Parathyroid adenoma (tissue), 2 donors: ENCODE measurements at regions not wholly inside any gene's neighbourhood (a gene's known extent, or its start where the extent isn't known, plus 50 kb on each side); places are given as distances from the start of the nearest gene placed in this dataset.
A peak's percentile ranks its signal among the peaks of the same experiment; 100 is the strongest.

Experiments
- H2AFZ ChIP-seq: fragments of 300-600 bp; sonication (generic); one replicate; pipeline ENCODE4 v1.7.0; 2017; ENCODE audit warnings: antibody characterized with exemption, mild to moderate bottlenecking
- H3K27ac ChIP-seq: fragments of 300-600 bp; sonication (generic); one replicate; pipeline ENCODE4 v1.7.0; 2017
- H3K27me3 ChIP-seq: fragments of 300-600 bp; sonication (generic); one replicate; pipeline ENCODE4 v1.7.0; 2017; ENCODE audit warnings: low read length; ENCODE audit not compliant: control insufficient read depth, insufficient read depth
- H3K36me3 ChIP-seq: fragments of 300-600 bp; sonication (generic); one replicate; pipeline ENCODE4 v1.7.0; 2017; ENCODE audit warnings: low read length; ENCODE audit not compliant: control insufficient read depth, insufficient read depth
- H3K4me1 ChIP-seq: fragments of 300-600 bp; sonication (generic); one replicate; pipeline ENCODE4 v1.7.0; 2017; ENCODE audit warnings: control low read depth
- H3K4me2 ChIP-seq: fragments of 300-600 bp; sonication (generic); one replicate; pipeline ENCODE4 v1.7.0; 2017; ENCODE audit warnings: low read length
- H3K4me3 ChIP-seq: fragments of 300-600 bp; sonication (generic); one replicate; pipeline ENCODE4 v1.7.0; 2017; ENCODE audit warnings: low read depth, low read length
- H3K79me2 ChIP-seq: fragments of 300-600 bp; sonication (generic); one replicate; pipeline ENCODE4 v1.7.0; 2017; ENCODE audit warnings: control low read depth
- H3K9ac ChIP-seq: fragments of 300-600 bp; sonication (generic); one replicate; pipeline ENCODE4 v1.7.0; 2017; ENCODE audit warnings: mild to moderate bottlenecking
- H3K9me3 ChIP-seq: fragments of 300-600 bp; sonication (generic); one replicate; pipeline ENCODE4 v1.7.0; 2017; ENCODE audit warnings: low read length; ENCODE audit not compliant: control insufficient read depth
- TF ChIP-seq, protein P1 (sequence below): fragments of 300-600 bp; sonication (generic); IDR thresholded peaks from one replicate; pipeline ENCODE4 v1.7.0; 2017; ENCODE audit warnings: antibody characterized with exemption, mild to moderate bottlenecking
- donor health status: primary hyperparathyroidism.

DNA sequence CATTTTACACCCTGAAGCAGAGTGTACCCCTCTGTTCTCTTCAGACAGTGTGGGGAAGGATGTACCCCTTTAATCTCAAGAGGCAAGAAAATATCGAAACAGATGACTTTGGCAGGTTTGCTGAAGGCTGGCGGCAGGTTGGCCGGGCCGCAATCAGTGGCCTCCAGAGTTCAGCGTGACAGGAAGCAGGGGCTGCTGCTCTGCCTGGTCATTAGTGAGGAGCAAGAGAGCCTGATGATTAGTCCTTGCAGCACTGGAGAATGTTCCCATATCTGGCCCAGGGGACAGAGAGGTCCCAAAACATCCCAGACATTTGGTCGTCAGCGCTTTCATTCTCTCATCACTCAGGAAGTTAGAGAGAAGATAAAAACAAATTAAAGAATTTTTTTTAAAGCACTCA, 352.8 kb downstream of the SPRY1 start:
- no peaks in the 10 kb centered on the region for H3K36me3 ChIP-seq
- H3K9me3 ChIP-seq, result no peaks in the 10 kb centered on the region
- H3K4me1 ChIP-seq, result no peaks in the 10 kb centered on the region
- H3K27me3 ChIP-seq, result no peaks in the 10 kb centered on the region
- no peak overlapping the region for H3K4me3 ChIP-seq
- H2AFZ ChIP-seq, result no peak overlapping the region
- peak overlapping the region; percentile 29 for H3K27ac ChIP-seq
- TF ChIP-seq, protein P1, sequence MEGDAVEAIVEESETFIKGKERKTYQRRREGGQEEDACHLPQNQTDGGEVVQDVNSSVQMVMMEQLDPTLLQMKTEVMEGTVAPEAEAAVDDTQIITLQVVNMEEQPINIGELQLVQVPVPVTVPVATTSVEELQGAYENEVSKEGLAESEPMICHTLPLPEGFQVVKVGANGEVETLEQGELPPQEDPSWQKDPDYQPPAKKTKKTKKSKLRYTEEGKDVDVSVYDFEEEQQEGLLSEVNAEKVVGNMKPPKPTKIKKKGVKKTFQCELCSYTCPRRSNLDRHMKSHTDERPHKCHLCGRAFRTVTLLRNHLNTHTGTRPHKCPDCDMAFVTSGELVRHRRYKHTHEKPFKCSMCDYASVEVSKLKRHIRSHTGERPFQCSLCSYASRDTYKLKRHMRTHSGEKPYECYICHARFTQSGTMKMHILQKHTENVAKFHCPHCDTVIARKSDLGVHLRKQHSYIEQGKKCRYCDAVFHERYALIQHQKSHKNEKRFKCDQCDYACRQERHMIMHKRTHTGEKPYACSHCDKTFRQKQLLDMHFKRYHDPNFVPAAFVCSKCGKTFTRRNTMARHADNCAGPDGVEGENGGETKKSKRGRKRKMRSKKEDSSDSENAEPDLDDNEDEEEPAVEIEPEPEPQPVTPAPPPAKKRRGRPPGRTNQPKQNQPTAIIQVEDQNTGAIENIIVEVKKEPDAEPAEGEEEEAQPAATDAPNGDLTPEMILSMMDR, result no peak
- no peak overlapping the region for H3K9ac ChIP-seq
- H3K79me2 ChIP-seq, result no peaks in the 10 kb centered on the region
- no peak overlapping the region for H3K4me2 ChIP-seq

DNA sequence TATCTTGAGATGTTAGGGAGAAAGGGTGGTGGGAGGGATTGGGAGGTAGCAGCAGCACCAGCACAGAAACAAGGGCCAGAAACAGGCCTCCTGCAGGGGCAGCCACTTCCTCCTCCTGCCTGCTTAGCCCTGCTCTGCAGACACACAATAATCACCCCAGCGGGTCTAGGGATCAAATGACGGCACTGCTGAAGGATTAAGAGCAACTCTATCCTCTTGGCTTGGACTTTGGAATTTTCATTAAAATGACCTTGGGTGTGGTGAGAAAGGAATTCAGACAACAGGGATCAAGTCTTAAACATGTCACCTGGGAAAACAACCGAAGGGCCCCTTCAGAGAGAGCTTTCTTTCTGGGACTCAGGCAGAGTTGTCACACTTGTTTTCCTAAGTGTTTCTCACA, 353.4 kb downstream of the SPRY1 start:
- H3K27me3 ChIP-seq, result no peaks in the 10 kb centered on the region
- H3K4me3 ChIP-seq, result no peak overlapping the region
- no peaks in the 10 kb centered on the region for H3K36me3 ChIP-seq
- TF ChIP-seq, protein P1, result no peak
- H3K9ac ChIP-seq, result no peak overlapping the region
- H3K9me3 ChIP-seq, result no peaks in the 10 kb centered on the region
- H3K4me1 ChIP-seq, result no peaks in the 10 kb centered on the region
- no peaks in the 10 kb centered on the region for H3K79me2 ChIP-seq
- no peak overlapping the region for H3K27ac ChIP-seq
- no peak overlapping the region for H3K4me2 ChIP-seq
- no peak overlapping the region for H2AFZ ChIP-seq

DNA sequence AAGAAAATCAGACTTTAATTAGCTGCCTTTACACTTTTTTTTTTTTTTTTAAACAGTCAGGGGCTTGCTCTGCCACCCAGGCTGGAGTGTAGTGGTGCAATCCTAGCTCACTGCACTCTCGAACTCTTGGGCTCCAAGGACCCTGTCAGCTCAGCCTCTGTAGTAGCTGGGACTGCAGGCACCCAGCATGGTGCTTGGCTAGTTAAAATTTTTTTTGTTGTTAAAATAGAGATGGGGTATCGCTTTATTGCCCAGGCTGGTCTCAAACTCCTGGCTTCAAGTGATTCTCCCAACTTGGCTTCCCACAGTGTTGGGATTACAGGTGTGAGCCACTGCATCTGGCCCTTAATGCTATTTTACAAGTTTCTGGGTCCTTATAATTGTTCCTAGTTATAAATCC, 359.1 kb downstream of the SPRY1 start:
- no peak overlapping the region for H3K4me2 ChIP-seq
- H3K4me3 ChIP-seq, result no peak overlapping the region
- no peaks in the 10 kb centered on the region for H3K9me3 ChIP-seq
- H3K4me1 ChIP-seq, result no peaks in the 10 kb centered on the region
- H3K27me3 ChIP-seq, result no peaks in the 10 kb centered on the region
- TF ChIP-seq, protein P1, result no peak
- no peak overlapping the region for H3K27ac ChIP-seq
- no peaks in the 10 kb centered on the region for H3K36me3 ChIP-seq
- H2AFZ ChIP-seq, result no peak overlapping the region
- no peak overlapping the region for H3K9ac ChIP-seq
- no peaks in the 10 kb centered on the region for H3K79me2 ChIP-seq

DNA sequence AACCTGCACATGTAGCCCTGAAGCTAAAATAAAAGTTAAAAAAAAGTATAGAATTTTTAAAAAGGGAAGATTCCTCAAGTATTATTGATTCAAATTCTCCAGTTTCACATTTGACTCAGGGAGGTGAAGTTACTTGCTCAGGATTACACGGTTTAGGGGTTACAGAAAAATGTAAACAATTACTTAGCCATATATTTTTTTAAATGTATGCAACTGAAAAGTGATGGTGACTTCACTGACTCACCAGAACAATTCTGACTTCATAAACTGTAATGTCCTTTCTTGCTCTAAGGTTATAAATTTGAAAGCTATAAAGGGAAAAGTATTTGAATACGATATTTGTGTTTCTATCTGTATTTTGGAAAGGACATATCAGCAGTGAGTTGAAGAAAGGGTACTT, 371.2 kb downstream of the SPRY1 start:
- Histone ChIP-seq H3K9me3 (no peaks in the 10 kb centered on the region), H3K4me2 (no peak overlapping the region), H3K27ac (no peak overlapping the region), H3K9ac (no peak overlapping the region), H3K4me1 (no peaks in the 10 kb centered on the region), H3K27me3 (no peaks in the 10 kb centered on the region), H2AFZ (no peak overlapping the region), H3K4me3 (no peak overlapping the region), H3K79me2 (no peaks in the 10 kb centered on the region), H3K36me3 (no peaks in the 10 kb centered on the region)
- TF ChIP-seq, protein P1, result no peak

DNA sequence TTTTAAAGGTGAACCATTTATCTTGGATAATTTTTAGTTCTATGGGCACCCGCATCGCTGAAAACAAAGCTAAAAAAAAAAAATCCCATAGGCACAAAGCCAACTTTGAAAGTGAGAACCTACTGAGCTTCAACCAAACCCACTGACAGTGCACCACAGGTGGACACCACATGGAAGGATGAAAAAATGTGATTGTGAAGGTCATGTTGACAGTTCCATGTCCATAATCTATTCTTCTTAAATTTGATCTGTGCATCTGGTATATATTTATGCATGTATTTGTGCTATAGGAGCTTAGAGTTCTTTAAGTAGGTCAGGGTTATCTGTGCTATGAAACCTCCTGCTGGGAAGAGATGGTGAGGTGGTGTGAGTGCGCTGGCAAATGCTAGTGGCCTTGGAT, 374.3 kb downstream of the SPRY1 start:
- no peak overlapping the region for H3K9ac ChIP-seq
- H3K79me2 ChIP-seq, result no peaks in the 10 kb centered on the region
- H3K27ac ChIP-seq, result no peak overlapping the region
- H2AFZ ChIP-seq, result no peak overlapping the region
- H3K9me3 ChIP-seq, result no peaks in the 10 kb centered on the region
- no peaks in the 10 kb centered on the region for H3K27me3 ChIP-seq
- H3K4me3 ChIP-seq, result no peak overlapping the region
- no peaks in the 10 kb centered on the region for H3K4me1 ChIP-seq
- H3K4me2 ChIP-seq, result no peak overlapping the region
- no peaks in the 10 kb centered on the region for H3K36me3 ChIP-seq
- TF ChIP-seq, protein P1, result no peak
